Right cardiac atrium (tissue), 5 donors: ENCODE measurements at regions not wholly inside any gene's neighbourhood (a gene's known extent, or its start where the extent isn't known, plus 50 kb on each side); places are given as distances from the start of the nearest gene placed in this dataset.

Experiments
- ATAC-seq, 2 donors: fragments of 200-7000 bp; cut with Tn5 transposase; one replicate each; pipeline versions ENCODE4 v1.8.0 to v1.9.1; 2020; ENCODE audit warnings: moderate library complexity in 2 of 2, mild to moderate bottlenecking in 1 of 2
- DNase-seq, 3 donors: peaks; one replicate each; pipeline ENCODE4 v3.0.0-alpha.2; 2020
- H3K27ac ChIP-seq: one replicate; pipeline ENCODE4 v1.5.1; 2013; ENCODE audit warnings: mild to moderate bottlenecking, low read length, control low read depth, moderate library complexity
- H3K27me3 ChIP-seq: one replicate; pipeline ENCODE4 v1.6.1; 2013; ENCODE audit not compliant: control insufficient read depth, insufficient read depth
- H3K4me1 ChIP-seq: one replicate; pipeline ENCODE4 v1.6.1; 2013; ENCODE audit warnings: low read length; ENCODE audit not compliant: control insufficient read depth, insufficient read depth
- H3K4me3 ChIP-seq: one replicate; pipeline ENCODE4 v1.5.1; 2013; ENCODE audit warnings: low read length, control low read depth
- H3K9me3 ChIP-seq: one replicate; pipeline ENCODE4 v1.6.1; 2013; ENCODE audit warnings: low read length; ENCODE audit not compliant: control insufficient read depth
- WGBS: extraction: QIAGEN DNeasy Blood & Tissue Kit; methylation state at CpG from one replicate; pipeline ENCODE4 v1.1.7; 2013; 5-methylcytosine and 5-hydroxymethylcytosine counted together
- intact Hi-C, 4 donors: fragments of 100-400 bp; cut with DNase I; formaldehyde crosslinking; loops; one replicate each; pipeline versions ENCODE4 v1.11.0 to v1.14.0; 2022 to 2023
- donor health status: healthy with polysubstance abuse.
- donor health status: DM: no; HTN: yes; CAD: no.
- donor health status: DM: no; HTN: no; CAD: no.
- donor health status: DM: no; HTN: yes; CAD: no; lungs with severe emphysema.
- donor health status: DM: yes; HTN: yes; CAD: no.

DNA sequence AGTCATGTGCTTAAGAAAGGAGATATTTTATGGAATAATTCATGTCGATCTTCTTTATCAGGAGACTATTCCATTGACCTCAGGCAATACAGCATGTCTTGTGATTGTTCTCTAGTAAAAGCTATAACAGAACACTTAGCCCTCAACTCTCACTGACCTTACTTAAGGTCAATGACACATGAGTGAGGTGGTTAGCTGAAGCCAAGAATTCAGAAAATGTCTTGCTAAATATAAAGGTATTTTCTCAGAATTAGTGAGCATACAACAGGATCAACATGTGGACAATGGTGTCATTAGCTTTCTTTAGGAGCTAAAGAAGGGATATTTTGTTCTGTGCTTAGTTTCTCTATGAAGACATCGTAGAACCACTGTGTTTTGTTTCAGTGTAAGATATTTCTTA lies 1730.4 kb upstream of the SLC10A2 start:
- 81% methylated on average over 2 of the region's 2 CpGs for WGBS
- Histone ChIP-seq H3K4me3 (no peak overlapping the region), H3K27ac (no peak overlapping the region), H3K4me1 (no peaks in the 10 kb centered on the region), H3K27me3 (no peaks in the 10 kb centered on the region), H3K9me3 (no peaks in the 10 kb centered on the region)
- intact Hi-C loops: no loop called here
- DNase-seq: no peak
- no peak for ATAC-seq

DNA sequence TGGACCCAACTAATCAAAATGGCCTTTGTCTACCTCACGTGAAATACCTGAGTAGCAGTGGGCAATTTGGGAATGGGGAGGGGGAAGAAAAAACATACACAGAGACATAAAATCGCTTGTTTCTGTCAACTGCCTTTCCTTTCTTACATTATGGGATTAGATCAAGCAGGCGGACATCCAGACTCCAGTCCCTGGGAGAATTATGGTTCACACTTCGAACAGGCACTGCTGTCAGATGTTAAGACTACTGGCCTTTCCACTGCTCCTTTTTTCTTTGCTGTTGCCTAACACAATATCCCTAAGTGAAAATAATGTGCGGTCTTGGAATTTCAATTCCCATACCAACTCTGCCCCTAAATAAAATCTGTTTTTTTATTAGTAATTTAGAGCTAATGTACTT lies 1719.7 kb upstream of the SLC10A2 start:
- H3K27ac ChIP-seq: no peak overlapping the region
- ATAC-seq (no peak), DNase-seq (no peak)
- intact Hi-C loops: no loop called here
- H3K9me3 ChIP-seq: no peaks in the 10 kb centered on the region
- WGBS: 56% methylated on average over 5 of the region's 5 CpGs
- H3K4me1 ChIP-seq: no peaks in the 10 kb centered on the region
- H3K27me3 ChIP-seq: no peaks in the 10 kb centered on the region
- H3K4me3 ChIP-seq: no peak overlapping the region

DNA sequence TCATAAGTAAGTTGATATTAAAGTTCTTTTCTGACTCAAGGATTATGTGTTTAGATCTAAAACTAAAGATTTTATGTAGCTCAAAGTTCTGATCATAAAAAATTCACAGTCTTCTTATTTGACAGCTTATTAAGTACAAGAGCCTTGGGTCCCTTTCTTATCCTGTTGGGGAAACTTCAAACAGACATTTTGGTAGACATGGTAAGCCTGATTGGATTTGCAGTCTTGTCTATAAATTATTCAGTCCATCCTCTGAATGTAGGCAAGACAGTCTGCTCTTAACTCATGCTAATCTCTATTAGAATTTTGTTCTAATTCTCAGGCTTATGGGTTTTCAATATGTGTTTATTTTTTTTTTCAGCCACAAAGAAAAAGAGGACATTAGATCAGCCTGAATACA lies 1718.7 kb upstream of the SLC10A2 start:
- DNase-seq (no peak), ATAC-seq (no peak)
- no peaks in the 10 kb centered on the region for H3K4me1 ChIP-seq
- no peak overlapping the region for H3K27ac ChIP-seq
- H3K4me3 ChIP-seq: no peak overlapping the region
- no peaks in the 10 kb centered on the region for H3K9me3 ChIP-seq
- intact Hi-C loops: no loop called here
- H3K27me3 ChIP-seq: no peaks in the 10 kb centered on the region

DNA sequence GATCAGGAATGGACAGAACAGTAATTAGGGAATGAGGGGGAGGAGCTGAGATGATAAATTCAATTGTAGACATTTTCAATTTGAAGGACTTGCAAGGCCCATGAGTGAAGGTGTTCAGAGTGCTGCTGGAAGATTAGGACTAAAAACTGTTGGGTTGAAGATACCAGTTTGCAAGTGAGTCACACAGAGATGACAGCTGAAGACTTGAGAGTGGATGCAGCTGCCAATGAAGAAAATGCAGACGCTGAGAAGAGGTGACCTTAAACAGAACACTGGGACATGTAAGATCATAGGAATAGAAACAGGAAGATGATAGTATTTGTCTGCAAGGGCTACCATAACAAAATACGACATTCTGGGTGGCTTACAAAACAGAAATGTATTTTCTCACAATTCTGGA lies 1716.5 kb upstream of the SLC10A2 start:
- no peaks in the 10 kb centered on the region for H3K27me3 ChIP-seq
- ATAC-seq (no peak), DNase-seq (no peak)
- no peak overlapping the region for H3K4me3 ChIP-seq
- no peaks in the 10 kb centered on the region for H3K9me3 ChIP-seq
- H3K27ac ChIP-seq: no peak overlapping the region
- H3K4me1 ChIP-seq: no peaks in the 10 kb centered on the region
- intact Hi-C loops: no loop called here
- WGBS: 44% methylated on average over 2 of the region's 2 CpGs

DNA sequence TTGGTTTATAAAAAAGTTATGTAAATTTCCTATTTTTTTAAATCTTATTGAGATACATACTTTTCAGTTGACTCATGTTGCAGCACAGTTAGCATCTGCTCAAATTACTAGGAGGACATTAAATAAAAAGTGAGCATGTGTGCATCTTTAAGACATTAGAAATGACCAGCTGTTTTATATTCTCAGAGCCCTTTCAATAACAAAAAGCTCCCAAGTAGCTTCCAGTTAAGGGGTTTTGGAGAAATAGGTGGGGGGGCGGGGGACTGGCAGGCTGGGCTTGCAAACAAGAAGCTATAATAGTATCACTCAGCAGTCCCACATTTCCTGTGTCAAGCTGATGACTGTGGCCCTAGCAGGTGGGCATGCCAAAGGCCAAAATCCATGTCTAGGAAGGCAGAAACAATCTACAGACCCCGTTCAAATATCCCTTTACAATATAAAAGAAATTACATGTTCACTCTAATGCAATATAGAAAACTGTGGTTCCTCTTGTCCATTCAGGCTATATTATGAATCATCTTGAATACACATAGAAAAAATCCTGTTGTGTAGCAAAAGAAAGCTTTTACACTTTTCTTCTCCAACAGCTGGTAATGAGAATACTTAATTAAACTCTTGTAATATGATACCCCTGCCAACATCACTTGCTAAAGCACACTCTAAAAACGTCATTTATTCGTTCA lies 1713.2 kb upstream of the SLC10A2 start:
- intact Hi-C loops: no loop called here
- no peak overlapping the region for H3K27ac ChIP-seq
- H3K4me1 ChIP-seq: no peaks in the 10 kb centered on the region
- H3K9me3 ChIP-seq: no peaks in the 10 kb centered on the region
- H3K27me3 ChIP-seq: no peaks in the 10 kb centered on the region
- no peak for ATAC-seq
- DNase-seq: no peak
- no peak overlapping the region for H3K4me3 ChIP-seq
- 54% methylated on average over 4 of the region's 4 CpGs for WGBS

DNA sequence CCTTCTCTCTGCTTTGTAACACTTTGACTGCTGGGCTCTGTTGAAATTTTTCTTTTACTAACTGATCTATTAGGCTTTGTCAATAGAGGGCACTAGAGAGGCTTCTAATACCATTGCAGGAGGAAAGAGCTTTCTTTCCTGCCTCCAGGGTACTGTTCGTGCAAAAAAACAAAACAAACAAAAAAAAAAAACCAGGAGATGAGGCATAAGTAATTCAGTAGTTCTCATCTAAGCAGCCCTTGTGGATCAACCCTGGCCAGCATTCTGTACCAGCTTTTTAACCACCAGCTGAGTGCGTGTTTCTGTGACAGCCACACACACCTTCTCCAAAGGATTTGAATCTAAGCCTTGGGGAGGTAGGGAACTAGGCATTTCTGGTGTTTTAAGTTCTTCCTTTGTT lies 1707.6 kb upstream of the SLC10A2 start:
- Histone ChIP-seq H3K27me3 (no peaks in the 10 kb centered on the region), H3K27ac (no peak overlapping the region), H3K4me1 (no peaks in the 10 kb centered on the region), H3K9me3 (no peaks in the 10 kb centered on the region), H3K4me3 (no peak overlapping the region)
- no peak for ATAC-seq
- 53% methylated on average over 2 of the region's 2 CpGs for WGBS
- DNase-seq: no peak
- intact Hi-C loops: no loop called here

DNA sequence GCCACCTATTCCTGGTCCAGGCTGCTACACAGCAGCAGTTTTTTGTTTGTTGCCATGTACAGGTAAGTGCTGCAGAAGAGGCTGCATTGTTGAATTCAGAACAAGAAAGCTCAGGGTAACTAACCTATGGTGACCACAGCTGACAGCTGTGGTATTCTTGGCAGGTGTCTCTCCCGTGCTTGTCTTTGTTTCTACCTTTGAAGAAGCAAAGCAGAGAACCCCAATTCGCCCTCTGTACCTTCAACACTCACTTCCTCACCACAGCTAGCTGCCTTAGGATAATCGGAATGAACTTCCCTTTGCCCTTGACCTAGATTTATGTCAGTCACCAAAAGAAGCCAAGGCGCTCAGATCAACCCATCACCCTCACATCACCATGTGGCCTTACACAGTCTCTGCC lies 1703.3 kb upstream of the SLC10A2 start:
- ATAC-seq: no peak
- Histone ChIP-seq H3K27me3 (no peaks in the 10 kb centered on the region), H3K27ac (no peak overlapping the region), H3K4me3 (no peak overlapping the region), H3K4me1 (no peaks in the 10 kb centered on the region), H3K9me3 (no peaks in the 10 kb centered on the region)
- DNase-seq: no peak
- 87% methylated on average over 4 of the region's 4 CpGs for WGBS
- intact Hi-C loops: no loop called here

DNA sequence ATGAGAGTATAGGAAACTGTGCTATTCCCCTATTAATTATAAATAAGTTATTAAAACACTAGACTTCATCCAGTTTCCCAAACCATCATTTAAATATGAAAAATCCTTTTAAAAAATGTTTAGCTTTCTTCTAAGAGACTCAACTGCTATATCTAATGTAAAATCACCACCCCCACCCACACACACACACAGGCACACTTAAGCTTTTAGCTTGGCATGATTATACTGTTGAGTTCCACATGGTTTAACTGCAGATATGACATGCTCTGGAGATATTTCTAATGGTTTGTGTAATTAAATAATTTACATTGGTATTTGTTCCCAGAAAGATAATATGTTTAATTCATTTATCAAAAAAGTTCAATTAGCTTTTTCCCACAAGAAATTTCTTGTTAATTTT lies 1700.1 kb upstream of the SLC10A2 start:
- DNase-seq (no peak), ATAC-seq (no peak)
- H3K4me3 ChIP-seq: no peak overlapping the region
- no peaks in the 10 kb centered on the region for H3K4me1 ChIP-seq
- H3K27me3 ChIP-seq: no peaks in the 10 kb centered on the region
- intact Hi-C loops: no loop called here
- no peak overlapping the region for H3K27ac ChIP-seq
- no peaks in the 10 kb centered on the region for H3K9me3 ChIP-seq

DNA sequence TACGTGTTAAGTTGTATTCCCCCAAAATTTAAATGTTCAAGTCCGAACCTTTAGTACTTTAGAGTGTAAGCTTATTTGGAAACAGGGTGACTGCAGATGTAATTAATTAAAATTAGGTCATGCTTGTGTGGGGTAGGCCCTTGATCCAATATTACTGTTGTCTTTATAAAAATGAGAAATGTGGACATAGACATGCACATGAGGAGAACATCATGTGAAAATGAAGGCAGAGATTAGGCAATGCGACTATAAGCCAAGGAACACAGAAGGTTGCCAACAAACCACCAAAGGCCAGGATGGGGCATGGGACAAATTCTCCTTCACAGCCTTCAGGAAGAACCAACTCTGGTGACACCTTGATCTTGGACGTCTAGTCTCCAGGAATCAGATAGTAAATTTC lies 1698.4 kb upstream of the SLC10A2 start:
- H3K4me1 ChIP-seq: no peaks in the 10 kb centered on the region
- ATAC-seq: no peak
- H3K27me3 ChIP-seq: no peaks in the 10 kb centered on the region
- H3K4me3 ChIP-seq: no peak overlapping the region
- WGBS: 73% methylated on average over 4 of the region's 4 CpGs
- H3K27ac ChIP-seq: no peak overlapping the region
- intact Hi-C loops: no loop called here
- no peaks in the 10 kb centered on the region for H3K9me3 ChIP-seq
- DNase-seq: no peak

DNA sequence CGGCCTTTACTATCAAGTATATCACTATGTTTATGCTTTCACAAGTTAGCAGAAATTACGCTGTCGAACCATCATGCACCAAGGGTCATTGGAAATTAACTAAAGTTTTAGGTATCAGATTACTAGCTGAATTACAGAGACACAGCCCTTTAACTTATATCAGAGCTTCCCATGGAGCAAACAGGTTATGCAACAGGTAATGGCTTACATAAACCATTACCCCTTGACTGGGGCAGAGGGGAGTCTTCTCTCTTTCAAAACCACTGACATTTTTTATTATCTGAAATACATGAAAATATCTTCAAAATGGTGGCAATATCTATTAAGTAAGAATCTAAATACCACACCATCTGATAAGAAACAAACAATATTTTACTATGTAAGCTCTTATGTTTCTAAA lies 1692.9 kb upstream of the SLC10A2 start:
- H3K4me3 ChIP-seq: no peak overlapping the region
- ATAC-seq (no peak), DNase-seq (no peak)
- H3K27me3 ChIP-seq: no peaks in the 10 kb centered on the region
- H3K9me3 ChIP-seq: no peaks in the 10 kb centered on the region
- no peaks in the 10 kb centered on the region for H3K4me1 ChIP-seq
- H3K27ac ChIP-seq: no peak overlapping the region
- WGBS: 95% methylated on average over 3 of the region's 3 CpGs
- intact Hi-C loops: no loop called here

DNA sequence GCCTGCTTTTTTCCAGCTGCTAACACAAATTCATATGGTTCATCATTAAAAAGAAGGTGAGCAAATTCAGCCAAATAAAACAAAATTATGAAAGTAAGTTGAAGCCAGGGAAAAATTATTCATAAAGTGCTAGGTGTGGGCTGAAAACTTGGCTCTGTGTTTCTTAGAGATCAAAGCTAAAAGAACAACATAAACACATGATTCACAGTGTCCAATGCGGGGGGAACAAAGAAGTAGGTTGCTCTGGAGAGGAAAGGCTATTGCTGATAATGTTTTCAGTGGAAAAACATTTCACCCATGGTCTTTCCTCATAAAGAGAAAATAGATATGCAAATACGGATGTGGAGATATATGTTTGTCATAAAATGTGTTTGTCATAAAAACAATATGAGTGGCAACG lies 1691.5 kb upstream of the SLC10A2 start:
- Histone ChIP-seq H3K27ac (no peak overlapping the region), H3K27me3 (no peaks in the 10 kb centered on the region), H3K9me3 (no peaks in the 10 kb centered on the region), H3K4me1 (no peaks in the 10 kb centered on the region), H3K4me3 (no peak overlapping the region)
- DNase-seq: no peak
- peak in 1 of 2 donors; percentile 61 for ATAC-seq
- 53% methylated on average over 3 of the region's 3 CpGs for WGBS
- intact Hi-C loops: no loop called here

DNA sequence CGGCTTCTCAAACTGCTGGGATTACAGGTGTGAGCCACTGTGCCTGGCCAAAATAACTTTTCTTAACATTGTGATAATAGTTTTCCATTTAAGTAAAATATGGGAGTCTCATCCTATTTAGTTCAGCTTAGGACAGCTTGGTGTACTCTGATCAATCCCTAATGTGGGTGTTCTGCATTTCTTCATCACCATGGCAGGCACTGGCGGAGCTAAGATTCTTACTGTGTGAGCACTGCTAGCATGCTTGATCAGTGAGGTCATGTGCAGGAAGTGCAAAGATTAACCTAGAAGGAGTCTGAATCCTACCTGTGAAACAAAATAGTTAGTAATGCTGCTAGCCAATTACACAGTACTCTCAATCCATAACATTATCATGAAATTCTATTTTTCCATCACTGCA lies 1684.2 kb upstream of the SLC10A2 start:
- WGBS: 92% methylated on average over 2 of the region's 2 CpGs
- Histone ChIP-seq H3K4me1 (no peaks in the 10 kb centered on the region), H3K9me3 (no peaks in the 10 kb centered on the region), H3K27ac (no peak overlapping the region), H3K27me3 (no peaks in the 10 kb centered on the region), H3K4me3 (no peak overlapping the region)
- no peak for DNase-seq
- intact Hi-C loops: no loop called here
- no peak for ATAC-seq
